Uterus (tissue), 3 donors: ENCODE measurements at regions not wholly inside any gene's neighbourhood (a gene's known extent, or its start where the extent isn't known, plus 50 kb on each side); places are given as distances from the start of the nearest gene placed in this dataset.

ENCODE experiments used
- DNase-seq, 2 donors: peaks; one replicate each; pipeline ENCODE4 v3.0.0-alpha.2; 2019 to 2020
- H3K27ac ChIP-seq, 2 donors: fragments of 200-600 bp; sonication (generic); 1 replicate in 1 of 2; 2 replicates in 1 of 2; pipeline ENCODE4 v1.5.1; 2016 to 2018
- H3K27me3 ChIP-seq, 2 donors: fragments of 200-600 bp; sonication (generic); one replicate each; pipeline ENCODE4 v1.5.1; 2018 to 2019; ENCODE audit warnings: control low read depth in 1 of 2
- H3K36me3 ChIP-seq, 2 donors: fragments of 200-600 bp; sonication (generic); one replicate each; pipeline ENCODE4 v1.5.1; 2019; ENCODE audit warnings: control low read depth in 1 of 2
- H3K4me1 ChIP-seq, 2 donors: fragments of 200-600 bp; sonication (generic); one replicate each; pipeline ENCODE4 v1.5.1; 2018 to 2019; ENCODE audit warnings: control low read depth in 1 of 2
- H3K4me3 ChIP-seq, 2 donors: fragments of 200-600 bp; sonication (generic); 1 replicate in 1 of 2; 2 replicates in 1 of 2; pipeline ENCODE4 v1.5.1; 2018 to 2019; ENCODE audit warnings: mild to moderate bottlenecking in 1 of 2
- H3K9me3 ChIP-seq, 2 donors: fragments of 200-600 bp; sonication (generic); one replicate each; pipeline ENCODE4 v1.5.1; 2019; ENCODE audit warnings: control low read depth in 1 of 2
- CTCF ChIP-seq, 4 experiments: fragments of 200-600 bp in 2 of 4; fragments of 450-650 bp in 2 of 4; sonication (generic) in 2 of 4; IDR thresholded peaks; one replicate each; pipeline ENCODE4 v1.5.1; 2016 to 2019; ENCODE audit warnings: antibody characterized with exemption in 4 of 4, mild to moderate bottlenecking in 2 of 4, moderate library complexity in 1 of 4
- POLR2A ChIP-seq, 2 donors: fragments of 450-650 bp; IDR thresholded peaks; one replicate each; pipeline ENCODE4 v1.6.1; 2016; ENCODE audit warnings: antibody characterized with exemption in 2 of 2, mild to moderate bottlenecking in 1 of 2, moderate library complexity in 1 of 2
- intact Hi-C: fragments of 100-400 bp; cut with DNase I; formaldehyde crosslinking; loops from one replicate; pipeline ENCODE4 v1.15.1; 2023; ENCODE audit warnings: low total_unique reads
- donor health status: DM: yes; HTN: yes; CAD: no.

DNA sequence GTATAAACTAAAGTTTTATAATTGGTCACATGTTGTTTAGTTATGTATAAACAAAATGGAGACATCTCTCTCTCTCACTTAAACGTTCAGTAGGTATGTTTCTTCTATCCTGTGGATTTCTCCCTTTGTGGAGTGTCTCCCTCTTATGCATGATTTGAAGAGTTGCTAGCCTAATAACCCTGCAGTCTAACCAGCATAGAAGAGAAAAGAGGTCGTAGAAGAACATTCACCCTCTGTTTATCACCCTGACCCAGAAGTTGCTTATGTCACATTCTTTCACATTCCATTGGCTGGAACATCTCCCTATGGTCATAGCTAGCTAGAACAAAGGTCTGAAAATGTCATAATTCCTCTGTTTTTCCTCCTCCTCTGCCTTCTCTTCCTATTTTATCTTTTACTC, 176.8 kb upstream of the PCDH20 start:
- intact Hi-C loops, result no loop called here
- Histone ChIP-seq H3K27me3 (no peaks in the 10 kb centered on the region), H3K4me1 (no peaks in the 10 kb centered on the region), H3K4me3 (no peak overlapping the region), H3K9me3 (no peaks in the 10 kb centered on the region), H3K27ac (no peak overlapping the region), H3K36me3 (no peaks in the 10 kb centered on the region)
- TF ChIP-seq CTCF (IDR thresholded peaks at IDR 0.05) (no peak), POLR2A (IDR thresholded peaks at IDR 0.05) (no peak)
- no peak for DNase-seq

- Histone ChIP-seq H3K27ac (no peak overlapping the region), H3K27me3 (no peaks in the 10 kb centered on the region), H3K4me3 (no peak overlapping the region), H3K4me1 (no peaks in the 10 kb centered on the region), H3K9me3 (no peaks in the 10 kb centered on the region), H3K36me3 (no peaks in the 10 kb centered on the region)
- no peak for TF ChIP-seq CTCF (IDR thresholded peaks at IDR 0.05)
- no peak for TF ChIP-seq POLR2A (IDR thresholded peaks at IDR 0.05)
- no peak for DNase-seq
- intact Hi-C loops, result no loop called here
Measured at GRCh38 chr13:61575973-61576372, 160.3 kb upstream of the PCDH20 start.

GRCh38 chr13:61563645-61564044, 148.0 kb upstream of the PCDH20 start:
- no peaks in the 10 kb centered on the region for H3K36me3 ChIP-seq
- intact Hi-C loops, result no loop called here
- no peak overlapping the region for H3K4me3 ChIP-seq
- no peaks in the 10 kb centered on the region for H3K9me3 ChIP-seq
- no peak overlapping the region for H3K27ac ChIP-seq
- no peak for DNase-seq
- H3K27me3 ChIP-seq, result no peaks in the 10 kb centered on the region
- H3K4me1 ChIP-seq, result no peaks in the 10 kb centered on the region
- TF ChIP-seq CTCF (IDR thresholded peaks at IDR 0.05), result no peak
- TF ChIP-seq POLR2A (IDR thresholded peaks at IDR 0.05), result no peak

GRCh38 chr13:61546911-61547310, 131.3 kb upstream of the PCDH20 start:
- no peaks in the 10 kb centered on the region for H3K27me3 ChIP-seq
- DNase-seq, result no peak
- no peak for TF ChIP-seq CTCF (IDR thresholded peaks at IDR 0.05)
- H3K27ac ChIP-seq, result no peak overlapping the region
- intact Hi-C loops, result no loop called here
- no peaks in the 10 kb centered on the region for H3K9me3 ChIP-seq
- no peaks in the 10 kb centered on the region for H3K4me1 ChIP-seq
- no peak overlapping the region for H3K4me3 ChIP-seq
- no peaks in the 10 kb centered on the region for H3K36me3 ChIP-seq

DNA sequence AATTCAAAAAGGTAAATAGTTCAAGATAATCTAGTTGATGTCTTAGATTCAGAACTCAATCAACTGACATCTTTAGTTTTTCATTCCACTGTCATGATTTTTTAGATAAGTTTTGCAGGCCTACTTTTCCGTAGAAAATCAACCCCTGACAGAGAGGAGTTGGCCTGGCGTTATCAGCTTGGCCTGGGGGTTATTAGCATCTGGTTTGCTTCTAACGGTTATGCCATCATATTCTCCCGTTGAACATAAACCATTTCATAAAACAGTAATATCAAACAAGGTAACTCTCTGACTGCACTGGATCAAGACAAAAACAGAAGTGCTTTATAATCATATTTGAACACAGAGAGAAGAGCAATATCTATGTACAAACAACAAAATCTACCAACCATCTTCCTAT, 130.8 kb upstream of the PCDH20 start:
- H3K4me1 ChIP-seq, result no peaks in the 10 kb centered on the region
- no peaks in the 10 kb centered on the region for H3K9me3 ChIP-seq
- TF ChIP-seq CTCF (IDR thresholded peaks at IDR 0.05), result no peak
- TF ChIP-seq POLR2A (IDR thresholded peaks at IDR 0.05), result no peak
- DNase-seq, result no peak
- no peak overlapping the region for H3K4me3 ChIP-seq
- no peak overlapping the region for H3K27ac ChIP-seq
- H3K27me3 ChIP-seq, result no peaks in the 10 kb centered on the region
- intact Hi-C loops, result no loop called here
- H3K36me3 ChIP-seq, result no peaks in the 10 kb centered on the region
